ENCODE measurements at regions not wholly inside any gene's neighbourhood (a gene's known extent, or its start where the extent isn't known, plus 50 kb on each side); places are given as distances from the start of the nearest gene placed in this dataset.

DNA sequence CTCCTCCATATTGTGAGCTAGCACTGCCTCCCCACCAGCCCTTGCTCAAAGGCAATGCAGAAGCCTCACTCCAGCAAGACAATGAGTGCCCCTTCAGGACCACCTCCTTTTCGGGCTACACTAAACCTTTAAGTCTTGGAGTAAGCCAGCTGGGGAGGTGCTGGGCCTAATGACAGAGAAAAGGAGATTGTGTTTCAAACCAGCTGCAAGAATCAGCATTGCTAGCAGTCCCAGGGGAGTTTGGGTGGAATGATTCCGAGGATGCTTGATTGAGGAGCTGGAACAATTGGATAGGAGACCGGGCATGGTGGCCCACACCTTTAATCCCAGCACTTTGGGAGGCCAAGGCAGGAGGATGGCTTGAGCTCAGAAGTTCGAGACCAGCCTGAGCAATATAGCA lies 54.1 kb upstream of the GPR37L1 start:
- 14% methylated on average over 4 of the region's 4 CpGs for WGBS (ENCODE audit: insufficient coverage, low coverage, missing lambda C conversion rate)
- Histone ChIP-seq H3K9ac (ENCODE audit: insufficient read depth in 1 of 2, low read depth in 2 of 2, low read length in 2 of 2) (no peak overlapping the region), H3K27ac (ENCODE audit: extremely low read depth, low read depth, low read length) (no peak overlapping the region), H3K4me3 (no peak overlapping the region), H3K79me2 (ENCODE audit: control insufficient read depth, insufficient read depth, low read length) (no peaks in the 10 kb centered on the region), H3K4me1 (replicated peaks in 1 of 2; ENCODE audit: control insufficient read depth in 2 of 2, insufficient read depth in 2 of 2, low read length in 2 of 2) (peaks cover 4 to 17% of the 10 kb centered on the region in 2 experiments), H3K9me3 (replicated peaks; ENCODE audit: control insufficient read depth, insufficient read depth, low read depth, low read length) (no peaks in the 10 kb centered on the region), H3K27me3 (ENCODE audit: control insufficient read depth in 2 of 2, insufficient read depth in 2 of 2, low read length in 2 of 2) (no peaks in the 10 kb centered on the region), H3K36me3 (ENCODE audit: control insufficient read depth, insufficient read depth, low read length) (no peaks in the 10 kb centered on the region), H4K20me1 (replicated peaks; ENCODE audit: control insufficient read depth, insufficient read depth, low read length) (peaks cover 8% of the 10 kb centered on the region; the same call in 1 of the 2 replicates), H2AFZ (ENCODE audit: low read depth, low read length) (no peak overlapping the region), H3K9me1 (ENCODE audit: control insufficient read depth, insufficient read depth, low read length) (no peaks in the 10 kb centered on the region), H3K4me2 (ENCODE audit: insufficient read depth, low read length) (no peak overlapping the region)
- BruUV-seq (replicated peaks) = no TSS peak
- in situ Hi-C loops (cut with MboI) (no loop called here), intact Hi-C loops (cut with micrococcal nuclease) (no loop called here)
- POLR2A ChIA-PET = interaction anchor here (0.6 to 1.3 kb wide), 4 partner anchors 12 to 69 kb away, joined by 3 to 4 read pairs (median 3); partner anchors contain the start of gene ELF3
- ATAC-seq (no peak), FAIRE-seq (no peak), DNase-seq (ENCODE audit: extremely low read depth in 1 of 4, low spot score in 3 of 4) (peak in 2 of 4 experiments; percentile 7 to 8)
- CTCF ChIA-PET (ENCODE audit: low intra/inter-chr PET ratio) = no interaction called here
- TF ChIP-seq TRIM24 (IDR thresholded peaks at IDR 0.05) (no peak), TFAM (CRISPR knock-in tag; conservative IDR thresholded peaks at IDR 0.05) (no peak), SREBF1 (IDR thresholded peaks at IDR 0.05; ENCODE audit: borderline replicate concordance, low read depth, low read length) (no peak), ZNF586 (CRISPR knock-in tag; conservative IDR thresholded peaks at IDR 0.05) (no peak), ZNF764 (CRISPR knock-in tag; IDR thresholded peaks at IDR 0.05; ENCODE audit: low read depth) (no peak), SAP30 (IDR thresholded peaks at IDR 0.05; ENCODE audit: borderline replicate concordance, insufficient read depth, low read depth, low read length, poor library complexity, severe bottlenecking) (no peak), CHCHD3 (CRISPR knock-in tag; IDR thresholded peaks at IDR 0.05) (no peak), ETV5 (CRISPR knock-in tag; IDR thresholded peaks at IDR 0.05; ENCODE audit: low read depth) (no peak), ZNF174 (CRISPR knock-in tag; IDR thresholded peaks at IDR 0.05) (no peak), ZNF277 (CRISPR knock-in tag; IDR thresholded peaks at IDR 0.05; ENCODE audit: borderline replicate concordance) (no peak), DDX20 (tag; IDR thresholded peaks at IDR 0.05; ENCODE audit: low read depth) (no peak), DEAF1 (CRISPR knock-in tag; IDR thresholded peaks at IDR 0.05) (no peak)
- TF ChIP-seq, protein P1, sequence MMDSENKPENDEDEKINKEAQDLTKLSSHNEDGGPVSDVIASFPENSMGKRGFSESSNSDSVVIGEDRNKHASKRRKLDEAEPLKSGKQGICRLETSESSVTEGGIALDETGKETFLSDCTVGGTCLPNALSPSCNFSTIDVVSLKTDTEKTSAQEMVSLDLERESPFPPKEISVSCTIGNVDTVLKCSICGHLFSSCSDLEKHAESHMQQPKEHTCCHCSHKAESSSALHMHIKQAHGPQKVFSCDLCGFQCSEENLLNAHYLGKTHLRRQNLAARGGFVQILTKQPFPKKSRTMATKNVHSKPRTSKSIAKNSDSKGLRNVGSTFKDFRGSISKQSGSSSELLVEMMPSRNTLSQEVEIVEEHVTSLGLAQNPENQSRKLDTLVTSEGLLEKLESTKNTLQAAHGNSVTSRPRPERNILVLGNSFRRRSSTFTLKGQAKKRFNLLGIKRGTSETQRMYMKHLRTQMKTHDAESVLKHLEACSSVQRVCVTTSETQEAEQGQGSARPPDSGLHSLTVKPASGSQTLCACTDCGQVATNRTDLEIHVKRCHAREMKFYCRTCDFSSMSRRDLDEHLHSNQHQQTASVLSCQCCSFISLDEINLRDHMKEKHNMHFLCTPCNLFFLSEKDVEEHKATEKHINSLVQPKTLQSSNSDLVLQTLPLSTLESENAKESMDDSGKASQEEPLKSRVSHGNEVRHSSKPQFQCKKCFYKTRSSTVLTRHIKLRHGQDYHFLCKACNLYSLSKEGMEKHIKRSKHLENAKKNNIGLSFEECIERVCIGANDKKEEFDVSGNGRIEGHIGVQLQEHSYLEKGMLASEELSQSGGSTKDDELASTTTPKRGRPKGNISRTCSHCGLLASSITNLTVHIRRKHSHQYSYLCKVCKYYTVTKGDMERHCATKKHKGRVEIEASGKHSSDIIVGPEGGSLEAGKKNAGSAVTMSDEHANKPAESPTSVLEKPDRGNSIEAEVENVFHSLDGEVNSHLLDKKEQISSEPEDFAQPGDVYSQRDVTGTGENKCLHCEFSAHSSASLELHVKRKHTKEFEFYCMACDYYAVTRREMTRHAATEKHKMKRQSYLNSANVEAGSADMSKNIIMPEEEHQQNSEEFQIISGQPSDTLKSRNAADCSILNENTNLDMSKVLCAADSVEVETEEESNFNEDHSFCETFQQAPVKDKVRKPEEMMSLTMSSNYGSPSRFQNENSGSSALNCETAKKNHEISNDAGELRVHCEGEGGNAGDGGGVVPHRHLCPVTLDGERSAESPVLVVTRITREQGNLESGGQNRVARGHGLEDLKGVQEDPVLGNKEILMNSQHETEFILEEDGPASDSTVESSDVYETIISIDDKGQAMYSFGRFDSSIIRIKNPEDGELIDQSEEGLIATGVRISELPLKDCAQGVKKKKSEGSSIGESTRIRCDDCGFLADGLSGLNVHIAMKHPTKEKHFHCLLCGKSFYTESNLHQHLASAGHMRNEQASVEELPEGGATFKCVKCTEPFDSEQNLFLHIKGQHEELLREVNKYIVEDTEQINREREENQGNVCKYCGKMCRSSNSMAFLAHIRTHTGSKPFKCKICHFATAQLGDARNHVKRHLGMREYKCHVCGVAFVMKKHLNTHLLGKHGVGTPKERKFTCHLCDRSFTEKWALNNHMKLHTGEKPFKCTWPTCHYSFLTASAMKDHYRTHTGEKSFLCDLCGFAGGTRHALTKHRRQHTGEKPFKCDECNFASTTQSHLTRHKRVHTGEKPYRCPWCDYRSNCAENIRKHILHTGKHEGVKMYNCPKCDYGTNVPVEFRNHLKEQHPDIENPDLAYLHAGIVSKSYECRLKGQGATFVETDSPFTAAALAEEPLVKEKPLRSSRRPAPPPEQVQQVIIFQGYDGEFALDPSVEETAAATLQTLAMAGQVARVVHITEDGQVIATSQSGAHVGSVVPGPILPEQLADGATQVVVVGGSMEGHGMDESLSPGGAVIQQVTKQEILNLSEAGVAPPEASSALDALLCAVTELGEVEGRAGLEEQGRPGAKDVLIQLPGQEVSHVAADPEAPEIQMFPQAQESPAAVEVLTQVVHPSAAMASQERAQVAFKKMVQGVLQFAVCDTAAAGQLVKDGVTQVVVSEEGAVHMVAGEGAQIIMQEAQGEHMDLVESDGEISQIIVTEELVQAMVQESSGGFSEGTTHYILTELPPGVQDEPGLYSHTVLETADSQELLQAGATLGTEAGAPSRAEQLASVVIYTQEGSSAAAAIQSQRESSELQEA (IDR thresholded peaks at IDR 0.05; ENCODE audit: low read depth) = no peak

All from K562 (cell line).